ENCODE measurements at regions not wholly inside any gene's neighbourhood (a gene's known extent, or its start where the extent isn't known, plus 50 kb on each side); places are given as distances from the start of the nearest gene placed in this dataset.
A peak's percentile ranks its signal among the peaks of the same experiment; 100 is the strongest.
"Not testable (repeated sequence)": the region's sequence is repeated elsewhere in the genome, so short reads cannot be mapped to it uniquely, and the experiment has no call there.

GRCh38 chr6:27129917-27130316 is 117.6 kb upstream of the PRSS16 start:
- H3K9ac ChIP-seq (ENCODE audit: low read length): no peak overlapping the region
- no peaks in the 10 kb centered on the region for H3K27me3 ChIP-seq (ENCODE audit: control insufficient read depth, insufficient read depth, low read length)
- H3K9me3 ChIP-seq (ENCODE audit: control insufficient read depth, low read length): no peaks in the 10 kb centered on the region
- peaks cover 15% of the 10 kb centered on the region for H3K4me1 ChIP-seq (ENCODE audit: control insufficient read depth, insufficient read depth, low read length)
- H3K36me3 ChIP-seq (ENCODE audit: control insufficient read depth, insufficient read depth, low read length): no peaks in the 10 kb centered on the region
- no peak overlapping the region for H3K4me3 ChIP-seq (ENCODE audit: low read length)

- H3K27me3 ChIP-seq (ENCODE audit: control insufficient read depth, insufficient read depth, low read length): no peaks in the 10 kb centered on the region
- peaks cover 15% of the 10 kb centered on the region for H3K4me1 ChIP-seq (ENCODE audit: control insufficient read depth, insufficient read depth, low read length)
- peak overlapping the region; percentile 49 for H3K4me3 ChIP-seq (ENCODE audit: low read length)
- no peaks in the 10 kb centered on the region for H3K9me3 ChIP-seq (ENCODE audit: control insufficient read depth, low read length)
- H3K36me3 ChIP-seq (ENCODE audit: control insufficient read depth, insufficient read depth, low read length): no peaks in the 10 kb centered on the region
- peak overlapping the region; percentile 65 for H3K9ac ChIP-seq (ENCODE audit: low read length)
These were observed 116.7 kb upstream of the PRSS16 start for GRCh38 chr6:27130668-27131428.

- Histone ChIP-seq H3K9ac (ENCODE audit: low read length) (peak overlapping the region; percentile 51), H3K4me1 (ENCODE audit: control insufficient read depth, insufficient read depth, low read length) (peaks cover 15% of the 10 kb centered on the region), H3K4me3 (ENCODE audit: low read length) (peak overlapping the region; percentile 68)
- not testable (repeated sequence) for H3K9me3 ChIP-seq (ENCODE audit: control insufficient read depth, low read length); H3K27me3 ChIP-seq (ENCODE audit: control insufficient read depth, insufficient read depth, low read length); H3K36me3 ChIP-seq (ENCODE audit: control insufficient read depth, insufficient read depth, low read length)
These were observed 115.3 kb upstream of the PRSS16 start for GRCh38 chr6:27132282-27132531.

GRCh38 chr6:27132532-27133280 is 114.8 kb upstream of the PRSS16 start:
- Histone ChIP-seq H3K9me3 (ENCODE audit: control insufficient read depth, low read length) (no peaks in the 10 kb centered on the region), H3K4me3 (ENCODE audit: low read length) (peak overlapping the region; percentile 68), H3K36me3 (ENCODE audit: control insufficient read depth, insufficient read depth, low read length) (no peaks in the 10 kb centered on the region), H3K4me1 (ENCODE audit: control insufficient read depth, insufficient read depth, low read length) (peaks cover 15% of the 10 kb centered on the region), H3K9ac (ENCODE audit: low read length) (peak overlapping the region; percentile 70), H3K27me3 (ENCODE audit: control insufficient read depth, insufficient read depth, low read length) (no peaks in the 10 kb centered on the region)

GRCh38 chr6:27133281-27134227 is 113.9 kb upstream of the PRSS16 start:
- no peaks in the 10 kb centered on the region for H3K36me3 ChIP-seq (ENCODE audit: control insufficient read depth, insufficient read depth, low read length)
- no peaks in the 10 kb centered on the region for H3K9me3 ChIP-seq (ENCODE audit: control insufficient read depth, low read length)
- peak overlapping the region; percentile 68 for H3K4me3 ChIP-seq (ENCODE audit: low read length)
- H3K27me3 ChIP-seq (ENCODE audit: control insufficient read depth, insufficient read depth, low read length): no peaks in the 10 kb centered on the region
- H3K4me1 ChIP-seq (ENCODE audit: control insufficient read depth, insufficient read depth, low read length): peaks cover 15% of the 10 kb centered on the region
- peak overlapping the region; percentile 70 for H3K9ac ChIP-seq (ENCODE audit: low read length)

GRCh38 chr6:27135087-27135657 is 112.3 kb upstream of the PRSS16 start:
- H3K4me1 ChIP-seq (ENCODE audit: control insufficient read depth, insufficient read depth, low read length): peaks cover 15% of the 10 kb centered on the region
- H3K4me3 ChIP-seq (ENCODE audit: low read length): no peak overlapping the region
- no peak overlapping the region for H3K9ac ChIP-seq (ENCODE audit: low read length)
- no peaks in the 10 kb centered on the region for H3K36me3 ChIP-seq (ENCODE audit: control insufficient read depth, insufficient read depth, low read length)
- no peaks in the 10 kb centered on the region for H3K9me3 ChIP-seq (ENCODE audit: control insufficient read depth, low read length)
- H3K27me3 ChIP-seq (ENCODE audit: control insufficient read depth, insufficient read depth, low read length): no peaks in the 10 kb centered on the region

GRCh38 chr6:27136077-27136644 is 111.3 kb upstream of the PRSS16 start:
- Histone ChIP-seq H3K9ac (ENCODE audit: low read length) (no peak overlapping the region), H3K27me3 (ENCODE audit: control insufficient read depth, insufficient read depth, low read length) (no peaks in the 10 kb centered on the region), H3K4me3 (ENCODE audit: low read length) (no peak overlapping the region), H3K36me3 (ENCODE audit: control insufficient read depth, insufficient read depth, low read length) (no peaks in the 10 kb centered on the region), H3K4me1 (ENCODE audit: control insufficient read depth, insufficient read depth, low read length) (peaks cover 13% of the 10 kb centered on the region), H3K9me3 (ENCODE audit: control insufficient read depth, low read length) (no peaks in the 10 kb centered on the region)

GRCh38 chr6:27136978-27137814 is 110.3 kb upstream of the PRSS16 start:
- Histone ChIP-seq H3K4me3 (ENCODE audit: low read length) (no peak overlapping the region), H3K27me3 (ENCODE audit: control insufficient read depth, insufficient read depth, low read length) (no peaks in the 10 kb centered on the region), H3K36me3 (ENCODE audit: control insufficient read depth, insufficient read depth, low read length) (no peaks in the 10 kb centered on the region), H3K4me1 (ENCODE audit: control insufficient read depth, insufficient read depth, low read length) (peaks cover 10% of the 10 kb centered on the region), H3K9me3 (ENCODE audit: control insufficient read depth, low read length) (no peaks in the 10 kb centered on the region), H3K9ac (ENCODE audit: low read length) (no peak overlapping the region)

- H3K4me3 ChIP-seq (ENCODE audit: low read length): no peak overlapping the region
- H3K27me3 ChIP-seq (ENCODE audit: control insufficient read depth, insufficient read depth, low read length): no peaks in the 10 kb centered on the region
- no peaks in the 10 kb centered on the region for H3K36me3 ChIP-seq (ENCODE audit: control insufficient read depth, insufficient read depth, low read length)
- no peaks in the 10 kb centered on the region for H3K9me3 ChIP-seq (ENCODE audit: control insufficient read depth, low read length)
- H3K9ac ChIP-seq (ENCODE audit: low read length): no peak overlapping the region
- peaks cover 8% of the 10 kb centered on the region for H3K4me1 ChIP-seq (ENCODE audit: control insufficient read depth, insufficient read depth, low read length)
These were observed 109.1 kb upstream of the PRSS16 start for GRCh38 chr6:27138406-27138805.

- Histone ChIP-seq H3K9ac (ENCODE audit: low read length) (peak overlapping the region; percentile 80), H3K9me3 (ENCODE audit: control insufficient read depth, low read length) (no peaks in the 10 kb centered on the region), H3K4me3 (ENCODE audit: low read length) (peak overlapping the region; percentile 56), H3K4me1 (ENCODE audit: control insufficient read depth, insufficient read depth, low read length) (peaks cover 1% of the 10 kb centered on the region), H3K36me3 (ENCODE audit: control insufficient read depth, insufficient read depth, low read length) (no peaks in the 10 kb centered on the region), H3K27me3 (ENCODE audit: control insufficient read depth, insufficient read depth, low read length) (no peaks in the 10 kb centered on the region)
These were observed 108.4 kb upstream of the PRSS16 start for GRCh38 chr6:27138837-27139755.
